Tibial nerve (tissue), 4 donors: ENCODE measurements at regions not wholly inside any gene's neighbourhood (a gene's known extent, or its start where the extent isn't known, plus 50 kb on each side); places are given as distances from the start of the nearest gene placed in this dataset.
"Not testable (repeated sequence)": the region's sequence is repeated elsewhere in the genome, so short reads cannot be mapped to it uniquely, and the experiment has no call there.

Experiments
- DNase-seq, 2 donors: peaks; one replicate each; pipeline ENCODE4 v3.0.0-alpha.2; 2019; ENCODE audit warnings: low spot score in 2 of 2
- H3K27ac ChIP-seq, 4 donors: fragments of 200-600 bp; sonication (generic) in 3 of 4; one replicate each; pipeline ENCODE4 v1.5.1; 2017 to 2019; ENCODE audit warnings: mild to moderate bottlenecking in 1 of 4
- H3K27me3 ChIP-seq, 2 donors: fragments of 200-600 bp; sonication (generic) in 1 of 2; one replicate each; pipeline versions ENCODE4 v1.5.1 to v1.6.0; 2017 to 2019
- H3K36me3 ChIP-seq, 3 donors: fragments of 200-600 bp; sonication (generic); one replicate each; pipeline ENCODE4 v1.5.1; 2018 to 2019
- H3K4me1 ChIP-seq, 4 donors: fragments of 200-600 bp; sonication (generic) in 3 of 4; one replicate each; pipeline ENCODE4 v1.5.1; 2017 to 2019
- H3K4me3 ChIP-seq, 4 donors: fragments of 200-600 bp; sonication (generic) in 3 of 4; one replicate each; pipeline ENCODE4 v1.5.1; 2017 to 2019; ENCODE audit warnings: mild to moderate bottlenecking in 1 of 4, moderate library complexity in 1 of 4
- H3K9me3 ChIP-seq, 4 donors: fragments of 200-600 bp; sonication (generic) in 3 of 4; one replicate each; pipeline ENCODE4 v1.5.1; 2017 to 2019
- EP300 ChIP-seq, 2 donors: sonication (generic); formaldehyde crosslinking; IDR thresholded peaks; one replicate each; pipeline ENCODE4 v1.6.1; 2017; ENCODE audit warnings: antibody characterized with exemption in 2 of 2, mild to moderate bottlenecking in 1 of 2
- POLR2A ChIP-seq, 2 donors: fragments of 450-650 bp; IDR thresholded peaks; one replicate each; pipeline ENCODE4 v1.6.1; 2017; ENCODE audit warnings: antibody characterized with exemption in 2 of 2, mild to moderate bottlenecking in 2 of 2, moderate library complexity in 2 of 2
- WGBS, 2 donors: methylation state at CpG; one replicate each; pipeline ENCODE4 v1.1.5; 2018; 5-methylcytosine and 5-hydroxymethylcytosine counted together
- TF ChIP-seq, protein P1 (sequence below), 5 experiments: fragments of 200-600 bp in 3 of 5; fragments of 450-650 bp in 2 of 5; sonication (generic) in 3 of 5; IDR thresholded peaks; one replicate each; pipeline ENCODE4 v1.5.1; 2016 to 2019; ENCODE audit warnings: antibody characterized with exemption in 5 of 5, mild to moderate bottlenecking in 3 of 5, moderate library complexity in 2 of 5

DNA sequence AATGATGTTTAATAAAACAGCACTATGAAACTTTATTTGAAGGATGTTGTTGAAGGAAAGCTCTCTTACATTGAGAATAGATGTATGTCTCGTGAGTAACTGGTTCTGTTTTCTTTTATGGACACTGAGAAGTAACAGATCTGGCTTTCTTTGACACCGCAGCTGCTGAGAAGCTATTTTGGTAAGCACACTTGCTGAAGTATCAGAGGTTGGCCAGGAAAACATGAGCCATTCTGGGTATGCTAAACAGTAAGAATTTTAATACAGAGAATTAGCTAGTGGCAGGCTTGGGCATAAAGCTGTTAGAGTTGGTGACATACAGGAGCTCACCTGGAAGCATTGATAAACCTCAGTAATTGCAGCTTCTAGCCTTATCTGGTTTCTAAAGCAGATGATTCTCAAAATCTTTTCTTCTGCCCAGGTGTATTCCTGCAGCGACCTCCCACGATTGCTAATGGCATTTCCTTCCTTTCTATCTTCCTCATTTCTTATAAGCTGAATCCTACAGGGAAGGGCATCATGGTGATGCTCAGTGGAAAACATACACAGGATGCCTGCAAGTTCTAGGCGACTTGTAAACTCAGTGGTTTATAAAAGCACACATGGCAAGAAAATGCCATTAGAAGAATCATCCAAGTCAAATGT, 291.6 kb upstream of the SLC16A7 start:
- DNase-seq, result no peak
- H3K36me3 ChIP-seq, result no peaks in the 10 kb centered on the region
- no peak overlapping the region for H3K27ac ChIP-seq
- no peak overlapping the region for H3K4me3 ChIP-seq
- H3K27me3 ChIP-seq, result no peaks in the 10 kb centered on the region
- H3K4me1 ChIP-seq, result no peaks in the 10 kb centered on the region
- WGBS, 2 donors, result 57 to 66% methylated on average over 5 of the region's 5 CpGs
- TF ChIP-seq, protein P1, sequence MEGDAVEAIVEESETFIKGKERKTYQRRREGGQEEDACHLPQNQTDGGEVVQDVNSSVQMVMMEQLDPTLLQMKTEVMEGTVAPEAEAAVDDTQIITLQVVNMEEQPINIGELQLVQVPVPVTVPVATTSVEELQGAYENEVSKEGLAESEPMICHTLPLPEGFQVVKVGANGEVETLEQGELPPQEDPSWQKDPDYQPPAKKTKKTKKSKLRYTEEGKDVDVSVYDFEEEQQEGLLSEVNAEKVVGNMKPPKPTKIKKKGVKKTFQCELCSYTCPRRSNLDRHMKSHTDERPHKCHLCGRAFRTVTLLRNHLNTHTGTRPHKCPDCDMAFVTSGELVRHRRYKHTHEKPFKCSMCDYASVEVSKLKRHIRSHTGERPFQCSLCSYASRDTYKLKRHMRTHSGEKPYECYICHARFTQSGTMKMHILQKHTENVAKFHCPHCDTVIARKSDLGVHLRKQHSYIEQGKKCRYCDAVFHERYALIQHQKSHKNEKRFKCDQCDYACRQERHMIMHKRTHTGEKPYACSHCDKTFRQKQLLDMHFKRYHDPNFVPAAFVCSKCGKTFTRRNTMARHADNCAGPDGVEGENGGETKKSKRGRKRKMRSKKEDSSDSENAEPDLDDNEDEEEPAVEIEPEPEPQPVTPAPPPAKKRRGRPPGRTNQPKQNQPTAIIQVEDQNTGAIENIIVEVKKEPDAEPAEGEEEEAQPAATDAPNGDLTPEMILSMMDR (IDR thresholded peaks at IDR 0.05), result no peak
- no peak for TF ChIP-seq EP300 (IDR thresholded peaks at IDR 0.05)
- no peaks in the 10 kb centered on the region for H3K9me3 ChIP-seq

DNA sequence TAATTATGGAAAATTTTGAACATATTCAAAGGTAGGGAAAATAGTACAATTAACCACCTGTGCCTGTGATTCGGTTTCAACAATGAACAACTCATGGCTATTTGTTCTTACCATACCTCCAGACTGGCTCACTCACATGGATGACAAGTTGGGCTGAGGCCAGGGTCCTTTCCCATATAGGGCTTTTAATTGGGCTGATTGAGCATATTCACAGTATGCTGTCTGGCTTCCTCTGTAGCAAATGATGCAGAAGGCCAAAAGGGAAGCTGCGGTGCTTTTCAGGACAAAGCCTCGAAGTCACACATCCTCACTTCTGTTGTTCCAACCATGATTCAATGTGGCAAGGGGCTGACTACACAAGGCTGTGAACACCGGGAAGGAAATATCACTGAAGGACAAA, 297.5 kb upstream of the SLC16A7 start:
- Histone ChIP-seq H3K4me3 (no peak overlapping the region), H3K27ac (no peak overlapping the region), H3K4me1 (no peaks in the 10 kb centered on the region), H3K9me3 (no peaks in the 10 kb centered on the region), H3K27me3 (no peaks in the 10 kb centered on the region), H3K36me3 (no peaks in the 10 kb centered on the region)
- TF ChIP-seq, protein P1 (IDR thresholded peaks at IDR 0.05), result no peak
- TF ChIP-seq EP300 (IDR thresholded peaks at IDR 0.05) (no peak), POLR2A (IDR thresholded peaks at IDR 0.05) (no peak)
- no peak for DNase-seq
- WGBS, 2 donors, result 67 to 84% methylated on average over 4 of the region's 4 CpGs

DNA sequence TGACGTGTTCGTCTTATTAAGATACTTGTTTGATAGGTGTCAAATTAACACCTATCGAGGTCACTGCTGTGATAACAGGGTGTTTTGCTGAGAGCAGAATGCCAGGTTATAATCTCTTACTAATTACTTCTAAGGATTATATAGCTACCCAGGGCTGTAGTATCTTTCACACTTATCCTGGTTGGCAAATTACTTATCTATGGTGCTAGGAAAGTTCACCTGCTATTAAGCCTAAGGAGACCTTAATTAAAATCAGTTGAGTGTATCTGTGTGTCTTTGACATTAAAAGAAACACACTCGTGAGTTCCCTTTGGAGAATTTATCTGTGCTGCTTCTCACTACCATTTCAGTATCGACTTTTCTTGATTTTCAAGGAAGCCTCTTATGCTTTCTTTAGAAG, 301.6 kb upstream of the SLC16A7 start:
- H3K27me3 ChIP-seq, result no peaks in the 10 kb centered on the region
- 68 to 75% methylated on average over 5 of the region's 5 CpGs for WGBS, 2 donors
- TF ChIP-seq EP300 (IDR thresholded peaks at IDR 0.05) (no peak), POLR2A (IDR thresholded peaks at IDR 0.05) (no peak)
- TF ChIP-seq, protein P1 (IDR thresholded peaks at IDR 0.05), result no peak

DNA sequence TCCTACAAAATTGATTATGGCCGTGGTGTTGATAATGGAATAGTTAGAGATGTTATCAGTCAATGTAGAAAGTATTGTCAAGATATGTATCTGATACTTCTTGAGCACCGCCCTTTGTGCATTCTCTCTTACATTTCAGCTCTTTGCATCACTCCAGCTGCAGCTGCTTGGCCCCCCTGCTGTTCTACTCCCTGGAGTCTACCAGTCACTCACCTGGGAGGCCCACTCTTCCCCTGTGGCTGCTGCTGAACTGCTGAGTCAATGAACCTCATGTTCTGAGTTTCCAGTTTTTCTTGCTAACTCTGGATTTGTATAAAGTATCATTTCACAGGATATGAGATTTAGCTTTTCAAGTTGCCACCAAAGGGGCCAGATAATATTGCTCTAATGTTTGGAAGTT, 312.8 kb upstream of the SLC16A7 start:
- no peak for TF ChIP-seq EP300 (IDR thresholded peaks at IDR 0.05)
- no peak for DNase-seq
- no peaks in the 10 kb centered on the region for H3K9me3 ChIP-seq
- H3K4me1 ChIP-seq, result no peaks in the 10 kb centered on the region
- H3K27ac ChIP-seq, result no peak overlapping the region
- no peaks in the 10 kb centered on the region for H3K27me3 ChIP-seq
- H3K4me3 ChIP-seq, result no peak overlapping the region
- 85% methylated on average over 2 of the region's 2 CpGs for WGBS, 2 donors
- no peaks in the 10 kb centered on the region for H3K36me3 ChIP-seq

More for the DNA sequence above, 301.6 kb upstream of the SLC16A7 start:
- DNase-seq, result no peak
- no peak overlapping the region for H3K27ac ChIP-seq
- no peaks in the 10 kb centered on the region for H3K9me3 ChIP-seq
- no peaks in the 10 kb centered on the region for H3K36me3 ChIP-seq
- no peak overlapping the region for H3K4me3 ChIP-seq
- H3K4me1 ChIP-seq, result no peaks in the 10 kb centered on the region

DNA sequence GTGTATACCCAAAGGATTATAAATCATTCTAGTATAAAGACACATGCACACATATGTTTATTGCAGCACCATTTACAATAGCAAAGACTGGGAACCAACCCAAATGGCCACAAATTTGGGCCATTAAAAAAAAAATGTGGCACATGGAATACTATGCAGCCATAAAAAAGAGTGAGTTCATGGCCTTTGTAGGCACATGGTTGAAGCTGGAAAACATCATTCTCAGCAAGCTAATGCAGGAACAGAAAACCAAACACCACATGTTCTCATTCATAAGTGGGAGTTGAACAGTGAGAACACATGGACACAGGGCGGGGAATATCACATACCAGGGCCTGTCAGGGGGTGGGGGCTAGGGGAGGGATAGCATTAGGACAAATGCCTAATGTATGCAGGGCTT, 322.3 kb upstream of the SLC16A7 start:
- 71 to 97% methylated on average over 1 of the region's 1 CpG for WGBS, 2 donors
- not testable (repeated sequence) for H3K27me3 ChIP-seq

DNA sequence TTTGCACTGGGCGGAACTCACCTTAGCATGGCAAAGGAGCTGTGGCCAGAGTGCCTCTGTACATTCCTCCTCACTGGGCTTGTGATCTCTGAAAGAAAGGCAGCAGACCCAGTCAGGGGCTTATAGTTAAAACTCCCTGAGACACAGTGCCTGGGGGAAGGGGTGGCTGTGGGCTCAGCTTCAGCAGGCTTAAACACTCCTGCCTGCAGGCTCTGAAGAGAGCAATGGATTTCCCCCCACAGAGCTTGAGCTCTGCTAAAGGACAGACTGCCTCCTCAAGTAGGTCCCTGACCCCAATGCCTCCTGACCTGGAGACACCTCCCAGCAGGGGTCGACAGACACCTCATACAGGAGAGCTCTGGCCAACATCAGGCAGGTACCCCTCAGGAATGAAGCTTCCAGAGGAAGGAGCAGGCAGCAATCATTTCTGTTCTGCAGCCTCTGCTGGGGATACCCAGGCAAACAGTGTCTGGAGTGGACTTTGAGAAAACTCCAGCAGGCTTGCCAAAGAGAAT, 327.5 kb upstream of the SLC16A7 start:
- Histone ChIP-seq H3K9me3 (peaks cover 0 to 25% (median 0%) of the 10 kb centered on the region in 4 donors), H3K4me1 (no peaks in the 10 kb centered on the region), H3K27me3 (no peaks in the 10 kb centered on the region), H3K36me3 (no peaks in the 10 kb centered on the region), H3K27ac (no peak overlapping the region), H3K4me3 (no peak overlapping the region)
- no peak for DNase-seq
- 71 to 100% methylated on average over 2 of the region's 2 CpGs for WGBS, 2 donors
- TF ChIP-seq POLR2A (IDR thresholded peaks at IDR 0.05) (no peak), EP300 (IDR thresholded peaks at IDR 0.05) (no peak)
- TF ChIP-seq, protein P1 (IDR thresholded peaks at IDR 0.05), result no peak

More for the DNA sequence above, 322.3 kb upstream of the SLC16A7 start:
- not testable (repeated sequence) for H3K4me1 ChIP-seq, H3K36me3 ChIP-seq, DNase-seq, H3K4me3 ChIP-seq, H3K27ac ChIP-seq
- peaks cover 0 to 23% (median 0%) of the 10 kb centered on the region in 4 donors for H3K9me3 ChIP-seq
